Neural cell (in vitro differentiated cells): ENCODE measurements at regions not wholly inside any gene's neighbourhood (a gene's known extent, or its start where the extent isn't known, plus 50 kb on each side); places are given as distances from the start of the nearest gene placed in this dataset.

Source experiments
- H2AFZ ChIP-seq: fragments of 200-600, 300-800 bp; sonication (generic), shearing (Covaris generic); 2 replicates; pipeline ENCODE4 v1.6.0; 2014; ENCODE audit warnings: low read depth, mild to moderate bottlenecking, antibody characterized with exemption, low read length, moderate library complexity
- H3F3A ChIP-seq: fragments of 200-600 bp; shearing (Covaris generic); 2 replicates; pipeline ENCODE4 v1.6.1; 2016; ENCODE audit warnings: mild to moderate bottlenecking, moderate library complexity, mixed read lengths, antibody characterized with exemption, low read length; ENCODE audit not compliant: insufficient read depth, poor library complexity, severe bottlenecking
- H3K27ac ChIP-seq: fragments of 200-600, 300-800 bp; sonication (generic), shearing (Covaris generic); 2 replicates; pipeline ENCODE4 v1.5.1; 2014; ENCODE audit warnings: mild to moderate bottlenecking, low read length, moderate library complexity
- H3K27me3 ChIP-seq: fragments of 300-800, 200-600 bp; sonication (generic), shearing (Covaris generic); 2 replicates; pipeline ENCODE4 v1.6.0; 2014; ENCODE audit warnings: mild to moderate bottlenecking, low read depth, low read length, moderate library complexity; ENCODE audit not compliant: insufficient read depth
- H3K36me3 ChIP-seq: fragments of 300-800, 200-600 bp; sonication (generic), shearing (Covaris generic); 2 replicates; pipeline ENCODE4 v1.5.1; 2014; ENCODE audit warnings: mild to moderate bottlenecking, antibody characterized with exemption, low read length, moderate library complexity; ENCODE audit not compliant: insufficient read depth
- H3K4me2 ChIP-seq: fragments of 300-800, 200-600 bp; sonication (generic), shearing (Covaris generic); 2 replicates; pipeline ENCODE4 v1.6.0; 2014; ENCODE audit warnings: mild to moderate bottlenecking, low read length
- H3K4me3 ChIP-seq: fragments of 300-800, 200-600 bp; sonication (generic), shearing (Covaris generic); 2 replicates; pipeline ENCODE4 v1.5.1; 2014; ENCODE audit warnings: mild to moderate bottlenecking, low read length, moderate library complexity
- H3K79me2 ChIP-seq: fragments of 200-600 bp; shearing (Covaris generic); replicated peaks from 2 replicates; pipeline ENCODE4 v1.6.0; 2014; ENCODE audit warnings: mild to moderate bottlenecking, low read length, moderate library complexity; ENCODE audit not compliant: insufficient read depth
- H3K9ac ChIP-seq: fragments of 300-800, 200-600 bp; sonication (generic), shearing (Covaris generic); 2 replicates; pipeline ENCODE4 v1.6.1; 2016; ENCODE audit warnings: mild to moderate bottlenecking, low read length, mixed read lengths
- H3K9me2 ChIP-seq: fragments of 200-600 bp; shearing (Covaris generic); 2 replicates; pipeline ENCODE4 v1.6.1; 2016; ENCODE audit warnings: mild to moderate bottlenecking, low read length, mixed read lengths; ENCODE audit not compliant: insufficient read depth
- H3K9me3 ChIP-seq: fragments of 200-600, 300-800 bp; sonication (generic), shearing (Covaris generic); 2 replicates; pipeline ENCODE4 v1.6.1; 2016; ENCODE audit warnings: mild to moderate bottlenecking, mixed run types, low read length, moderate library complexity, mixed read lengths
- H4K20me1 ChIP-seq: fragments of 200-600 bp; shearing (Covaris generic); 2 replicates; pipeline ENCODE4 v1.6.1; 2016; ENCODE audit warnings: mild to moderate bottlenecking, mixed run types; ENCODE audit not compliant: insufficient read depth
- EP300 ChIP-seq: fragments of 450-650 bp; conservative IDR thresholded peaks from 2 replicates; pipeline ENCODE4 v1.6.1; 2014; ENCODE audit warnings: antibody characterized with exemption, mild to moderate bottlenecking, moderate library complexity; ENCODE audit not compliant: poor library complexity, severe bottlenecking
- EZH2 ChIP-seq: fragments of 200-600, 300-800 bp; shearing (Covaris generic), sonication (generic); IDR thresholded peaks from 2 replicates; pipeline ENCODE4 v1.6.1; 2014; ENCODE audit warnings: antibody characterized with exemption, low read length, borderline replicate concordance, mild to moderate bottlenecking; ENCODE audit not compliant: insufficient read depth, poor library complexity, severe bottlenecking
- MXI1 ChIP-seq: fragments of 450-650 bp; conservative IDR thresholded peaks from 2 replicates; pipeline ENCODE4 v1.6.1; 2014; ENCODE audit warnings: antibody characterized with exemption, mild to moderate bottlenecking; ENCODE audit not compliant: poor library complexity, severe bottlenecking
- POLR2AphosphoS5 ChIP-seq: IDR thresholded peaks from 2 replicates; pipeline ENCODE4 v1.6.1; 2012
- RAD21 ChIP-seq: fragments of 450-650 bp; conservative IDR thresholded peaks from 2 replicates; pipeline ENCODE4 v1.6.1; 2014; ENCODE audit warnings: antibody characterized with exemption, mild to moderate bottlenecking, moderate library complexity
- SMC3 ChIP-seq: fragments of 450-650 bp; conservative IDR thresholded peaks from 2 replicates; pipeline ENCODE4 v1.6.1; 2014; ENCODE audit warnings: antibody characterized with exemption, mild to moderate bottlenecking, moderate library complexity; ENCODE audit not compliant: poor library complexity
- TAF1 ChIP-seq: IDR thresholded peaks from 2 replicates; pipeline ENCODE4 v1.6.1; 2012; ENCODE audit warnings: low read depth
- TF ChIP-seq, protein P1 (sequence below): IDR thresholded peaks from 2 replicates; pipeline ENCODE4 v1.6.1; 2012; ENCODE audit warnings: borderline replicate concordance
- TF ChIP-seq, protein P2 (sequence below): fragments of 450-650 bp; IDR thresholded peaks from 2 replicates; pipeline ENCODE4 v1.5.1; 2014; ENCODE audit warnings: antibody characterized with exemption, mild to moderate bottlenecking, moderate library complexity; ENCODE audit not compliant: poor library complexity, severe bottlenecking

DNA sequence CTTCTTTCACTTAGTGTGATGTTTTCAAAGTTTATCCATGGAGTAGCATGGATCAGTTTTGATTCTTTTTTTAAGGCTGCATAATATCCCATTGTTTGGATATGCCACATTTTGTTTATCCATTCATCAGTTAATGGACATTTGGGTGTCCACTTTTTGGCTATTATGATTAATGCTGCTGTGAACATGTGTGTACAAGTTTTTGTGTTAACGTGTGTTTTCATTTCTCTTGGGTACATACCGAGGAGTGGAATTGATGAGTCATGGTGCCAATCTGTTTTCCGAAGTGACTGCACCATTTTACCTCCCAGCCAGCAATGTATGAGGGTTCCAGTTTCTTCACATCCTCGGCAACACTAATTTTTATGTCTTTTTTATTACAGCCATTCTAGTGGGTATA lies 78.4 kb upstream of the CCDC28A start:
- Histone ChIP-seq H3K79me2 (no peaks in the 10 kb centered on the region), H3K9me2 (no peaks in the 10 kb centered on the region), H3K36me3 (no peaks in the 10 kb centered on the region), H3K9ac (no peak overlapping the region), H3K4me3 (no peak overlapping the region), H2AFZ (no peak overlapping the region), H4K20me1 (no peaks in the 10 kb centered on the region), H3F3A (no peaks in the 10 kb centered on the region), H3K27ac (no peak overlapping the region), H3K9me3 (no peaks in the 10 kb centered on the region), H3K27me3 (peaks cover 20% of the 10 kb centered on the region), H3K4me2 (no peak overlapping the region)
- TF ChIP-seq TAF1 (no peak), SMC3 (no peak), MXI1 (no peak), POLR2AphosphoS5 (no peak), RAD21 (no peak), EZH2 (no peak), EP300 (no peak)
- TF ChIP-seq, protein P1, sequence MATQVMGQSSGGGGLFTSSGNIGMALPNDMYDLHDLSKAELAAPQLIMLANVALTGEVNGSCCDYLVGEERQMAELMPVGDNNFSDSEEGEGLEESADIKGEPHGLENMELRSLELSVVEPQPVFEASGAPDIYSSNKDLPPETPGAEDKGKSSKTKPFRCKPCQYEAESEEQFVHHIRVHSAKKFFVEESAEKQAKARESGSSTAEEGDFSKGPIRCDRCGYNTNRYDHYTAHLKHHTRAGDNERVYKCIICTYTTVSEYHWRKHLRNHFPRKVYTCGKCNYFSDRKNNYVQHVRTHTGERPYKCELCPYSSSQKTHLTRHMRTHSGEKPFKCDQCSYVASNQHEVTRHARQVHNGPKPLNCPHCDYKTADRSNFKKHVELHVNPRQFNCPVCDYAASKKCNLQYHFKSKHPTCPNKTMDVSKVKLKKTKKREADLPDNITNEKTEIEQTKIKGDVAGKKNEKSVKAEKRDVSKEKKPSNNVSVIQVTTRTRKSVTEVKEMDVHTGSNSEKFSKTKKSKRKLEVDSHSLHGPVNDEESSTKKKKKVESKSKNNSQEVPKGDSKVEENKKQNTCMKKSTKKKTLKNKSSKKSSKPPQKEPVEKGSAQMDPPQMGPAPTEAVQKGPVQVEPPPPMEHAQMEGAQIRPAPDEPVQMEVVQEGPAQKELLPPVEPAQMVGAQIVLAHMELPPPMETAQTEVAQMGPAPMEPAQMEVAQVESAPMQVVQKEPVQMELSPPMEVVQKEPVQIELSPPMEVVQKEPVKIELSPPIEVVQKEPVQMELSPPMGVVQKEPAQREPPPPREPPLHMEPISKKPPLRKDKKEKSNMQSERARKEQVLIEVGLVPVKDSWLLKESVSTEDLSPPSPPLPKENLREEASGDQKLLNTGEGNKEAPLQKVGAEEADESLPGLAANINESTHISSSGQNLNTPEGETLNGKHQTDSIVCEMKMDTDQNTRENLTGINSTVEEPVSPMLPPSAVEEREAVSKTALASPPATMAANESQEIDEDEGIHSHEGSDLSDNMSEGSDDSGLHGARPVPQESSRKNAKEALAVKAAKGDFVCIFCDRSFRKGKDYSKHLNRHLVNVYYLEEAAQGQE, result no peak
- TF ChIP-seq, protein P2, sequence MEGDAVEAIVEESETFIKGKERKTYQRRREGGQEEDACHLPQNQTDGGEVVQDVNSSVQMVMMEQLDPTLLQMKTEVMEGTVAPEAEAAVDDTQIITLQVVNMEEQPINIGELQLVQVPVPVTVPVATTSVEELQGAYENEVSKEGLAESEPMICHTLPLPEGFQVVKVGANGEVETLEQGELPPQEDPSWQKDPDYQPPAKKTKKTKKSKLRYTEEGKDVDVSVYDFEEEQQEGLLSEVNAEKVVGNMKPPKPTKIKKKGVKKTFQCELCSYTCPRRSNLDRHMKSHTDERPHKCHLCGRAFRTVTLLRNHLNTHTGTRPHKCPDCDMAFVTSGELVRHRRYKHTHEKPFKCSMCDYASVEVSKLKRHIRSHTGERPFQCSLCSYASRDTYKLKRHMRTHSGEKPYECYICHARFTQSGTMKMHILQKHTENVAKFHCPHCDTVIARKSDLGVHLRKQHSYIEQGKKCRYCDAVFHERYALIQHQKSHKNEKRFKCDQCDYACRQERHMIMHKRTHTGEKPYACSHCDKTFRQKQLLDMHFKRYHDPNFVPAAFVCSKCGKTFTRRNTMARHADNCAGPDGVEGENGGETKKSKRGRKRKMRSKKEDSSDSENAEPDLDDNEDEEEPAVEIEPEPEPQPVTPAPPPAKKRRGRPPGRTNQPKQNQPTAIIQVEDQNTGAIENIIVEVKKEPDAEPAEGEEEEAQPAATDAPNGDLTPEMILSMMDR, result no peak

DNA sequence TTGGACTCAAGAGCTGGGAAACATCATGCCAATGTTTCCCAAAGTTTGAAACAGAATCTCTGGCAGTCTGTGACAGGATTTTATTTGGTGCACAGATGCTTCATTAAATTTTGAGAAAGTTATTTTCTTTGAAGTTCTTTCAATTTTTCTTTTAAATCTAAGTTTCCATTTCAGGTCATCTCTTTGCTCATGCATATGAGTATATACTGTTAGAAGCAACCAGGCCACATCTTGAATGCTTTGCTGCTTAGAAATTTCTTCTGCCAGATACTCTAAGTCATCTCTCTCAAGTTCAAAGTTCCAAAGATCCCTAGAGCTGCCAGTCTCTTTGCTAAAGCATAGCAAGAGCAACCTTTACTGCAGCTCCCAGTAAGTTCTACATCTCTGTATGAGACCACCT lies 59.1 kb upstream of the CCDC28A start:
- H3K9me2 ChIP-seq, result no peaks in the 10 kb centered on the region
- no peak overlapping the region for H3K4me2 ChIP-seq
- no peaks in the 10 kb centered on the region for H3F3A ChIP-seq
- H3K4me3 ChIP-seq, result no peak overlapping the region
- no peaks in the 10 kb centered on the region for H3K9me3 ChIP-seq
- no peak overlapping the region for H3K9ac ChIP-seq
- TF ChIP-seq TAF1 (no peak), EP300 (no peak), POLR2AphosphoS5 (no peak), MXI1 (no peak), EZH2 (no peak), RAD21 (no peak), SMC3 (no peak)
- TF ChIP-seq, protein P1, result no peak
- TF ChIP-seq, protein P2, result no peak
- no peak overlapping the region for H2AFZ ChIP-seq
- no peaks in the 10 kb centered on the region for H3K79me2 ChIP-seq
- H4K20me1 ChIP-seq, result no peaks in the 10 kb centered on the region
- no peaks in the 10 kb centered on the region for H3K36me3 ChIP-seq
- H3K27ac ChIP-seq, result no peak overlapping the region
- no peaks in the 10 kb centered on the region for H3K27me3 ChIP-seq
